HEK293 (cell line): ENCODE measurements at regions not wholly inside any gene's neighbourhood (a gene's known extent, or its start where the extent isn't known, plus 50 kb on each side); places are given as distances from the start of the nearest gene placed in this dataset.

ENCODE experiments used
- KLF1 ChIP-seq: fragments of 450-650 bp; formaldehyde crosslinking; IDR thresholded peaks from 2 replicates; pipeline ENCODE4 v1.5.1; 2016; ENCODE audit warnings: missing biosample characterization, missing genetic modification characterization
- YY1 ChIP-seq: fragments of 450-650 bp; formaldehyde crosslinking; IDR thresholded peaks from 2 replicates; pipeline ENCODE4 v1.5.1; 2018; ENCODE audit warnings: missing biosample characterization, missing genetic modification characterization
- ZNF140 ChIP-seq: fragments of 450-650 bp; formaldehyde crosslinking; IDR thresholded peaks from 2 replicates; pipeline ENCODE4 v1.5.1; 2016; ENCODE audit warnings: missing biosample characterization, missing genetic modification characterization
- ZNF510 ChIP-seq: fragments of 450-650 bp; formaldehyde crosslinking; IDR thresholded peaks from 2 replicates; pipeline ENCODE4 v1.5.1; 2018; ENCODE audit warnings: mild to moderate bottlenecking, missing genetic modification characterization, missing biosample characterization; ENCODE audit not compliant: insufficient replicate concordance
- ZNF791 ChIP-seq: fragments of 450-650 bp; formaldehyde crosslinking; IDR thresholded peaks from 2 replicates; pipeline ENCODE4 v1.5.1; 2016; ENCODE audit warnings: missing biosample characterization, missing genetic modification characterization
- TF ChIP-seq, protein P1 (sequence below): fragments of 450-650 bp; formaldehyde crosslinking; IDR thresholded peaks from 2 replicates; pipeline ENCODE4 v1.5.1; 2016; ENCODE audit warnings: missing biosample characterization, missing genetic modification characterization

DNA sequence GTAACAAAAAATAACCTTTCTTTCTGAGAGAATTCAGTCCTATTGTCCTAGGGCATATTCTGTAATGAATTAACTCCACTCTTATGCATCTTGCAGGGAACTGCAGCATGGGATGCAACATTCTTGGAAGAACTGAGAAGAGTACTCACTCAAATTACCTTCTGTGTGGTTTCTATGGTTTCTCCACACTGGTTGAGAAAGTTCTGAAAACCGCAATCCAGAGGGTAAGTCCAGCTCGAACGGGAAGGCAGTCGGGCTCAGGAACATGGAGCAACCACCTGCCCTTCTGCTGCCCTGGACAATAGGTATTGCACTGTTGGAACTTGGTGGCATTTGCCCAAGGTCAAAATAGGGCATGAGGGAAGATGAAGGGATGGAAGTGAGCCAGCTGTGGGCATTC lies 59.6 kb upstream of the CDK13 start:
- TF ChIP-seq ZNF510 (tag by site-specific recombination): no peak
- TF ChIP-seq, protein P1, sequence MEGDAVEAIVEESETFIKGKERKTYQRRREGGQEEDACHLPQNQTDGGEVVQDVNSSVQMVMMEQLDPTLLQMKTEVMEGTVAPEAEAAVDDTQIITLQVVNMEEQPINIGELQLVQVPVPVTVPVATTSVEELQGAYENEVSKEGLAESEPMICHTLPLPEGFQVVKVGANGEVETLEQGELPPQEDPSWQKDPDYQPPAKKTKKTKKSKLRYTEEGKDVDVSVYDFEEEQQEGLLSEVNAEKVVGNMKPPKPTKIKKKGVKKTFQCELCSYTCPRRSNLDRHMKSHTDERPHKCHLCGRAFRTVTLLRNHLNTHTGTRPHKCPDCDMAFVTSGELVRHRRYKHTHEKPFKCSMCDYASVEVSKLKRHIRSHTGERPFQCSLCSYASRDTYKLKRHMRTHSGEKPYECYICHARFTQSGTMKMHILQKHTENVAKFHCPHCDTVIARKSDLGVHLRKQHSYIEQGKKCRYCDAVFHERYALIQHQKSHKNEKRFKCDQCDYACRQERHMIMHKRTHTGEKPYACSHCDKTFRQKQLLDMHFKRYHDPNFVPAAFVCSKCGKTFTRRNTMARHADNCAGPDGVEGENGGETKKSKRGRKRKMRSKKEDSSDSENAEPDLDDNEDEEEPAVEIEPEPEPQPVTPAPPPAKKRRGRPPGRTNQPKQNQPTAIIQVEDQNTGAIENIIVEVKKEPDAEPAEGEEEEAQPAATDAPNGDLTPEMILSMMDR (tag by site-specific recombination): no peak
- TF ChIP-seq ZNF791 (tag by site-specific recombination): no peak
- no peak for TF ChIP-seq ZNF140
- no peak for TF ChIP-seq YY1 (tag by site-specific recombination)
- TF ChIP-seq KLF1 (tag by site-specific recombination): no peak
